Large intestine (tissue), 3 donors: ENCODE measurements at regions not wholly inside any gene's neighbourhood (a gene's known extent, or its start where the extent isn't known, plus 50 kb on each side); places are given as distances from the start of the nearest gene placed in this dataset.

Source experiments
- DNase-seq, 2 donors: peaks; one replicate each; pipeline versions ENCODE4 v3.0.0 to v3.0.0-alpha.2; 2013
- H3K27ac ChIP-seq: one replicate; pipeline ENCODE4 v1.5.1; 2013; ENCODE audit warnings: low read length
- H3K27me3 ChIP-seq: 2 replicates; pipeline ENCODE4 v1.6.1; 2013; ENCODE audit warnings: low read length; ENCODE audit not compliant: control insufficient read depth, insufficient read depth
- H3K36me3 ChIP-seq: 2 replicates; pipeline ENCODE4 v1.6.1; 2013; ENCODE audit warnings: low read length; ENCODE audit not compliant: control insufficient read depth, insufficient read depth
- H3K4me1 ChIP-seq: one replicate; pipeline ENCODE4 v1.6.1; 2013; ENCODE audit warnings: low read length; ENCODE audit not compliant: control insufficient read depth, insufficient read depth
- H3K4me3 ChIP-seq: one replicate; pipeline ENCODE4 v1.5.1; 2013; ENCODE audit warnings: low read length
- H3K9me3 ChIP-seq: one replicate; pipeline ENCODE4 v1.6.1; 2013; ENCODE audit warnings: mild to moderate bottlenecking, low read depth, low read length, moderate library complexity; ENCODE audit not compliant: control insufficient read depth
- WGBS: methylation state at CpG from one replicate; pipeline ENCODE4 v1.1.5; 2013; ENCODE audit warnings: low lambda C conversion rate; ENCODE audit not compliant: insufficient coverage; 5-methylcytosine and 5-hydroxymethylcytosine counted together

GRCh38 chr5:175027390-175027789 lies 303.0 kb downstream of the MSX2 start:
- no peaks in the 10 kb centered on the region for H3K36me3 ChIP-seq
- H3K27me3 ChIP-seq = no peaks in the 10 kb centered on the region
- WGBS = no CpG with 5 or more reads among the region's 3 CpGs
- no peaks in the 10 kb centered on the region for H3K4me1 ChIP-seq
- no peak overlapping the region for H3K27ac ChIP-seq
- no peak overlapping the region for H3K4me3 ChIP-seq
- no peaks in the 10 kb centered on the region for H3K9me3 ChIP-seq
- DNase-seq = no peak

- Histone ChIP-seq H3K27me3 (no peaks in the 10 kb centered on the region), H3K9me3 (no peaks in the 10 kb centered on the region), H3K27ac (no peak overlapping the region), H3K36me3 (no peaks in the 10 kb centered on the region), H3K4me1 (no peaks in the 10 kb centered on the region), H3K4me3 (no peak overlapping the region)
- no peak for DNase-seq
- no CpG with 5 or more reads among the region's 4 CpGs for WGBS
Observed at GRCh38 chr5:175025077-175025476, 300.7 kb downstream of the MSX2 start.

- Histone ChIP-seq H3K4me1 (no peaks in the 10 kb centered on the region), H3K9me3 (no peaks in the 10 kb centered on the region), H3K4me3 (no peak overlapping the region), H3K27ac (no peak overlapping the region), H3K27me3 (no peaks in the 10 kb centered on the region), H3K36me3 (no peaks in the 10 kb centered on the region)
- 38% methylated on average over 1 of the region's 8 CpGs for WGBS
- no peak for DNase-seq
Observed at GRCh38 chr5:175021841-175022625, 297.7 kb downstream of the MSX2 start.

- no peak overlapping the region for H3K27ac ChIP-seq
- no peaks in the 10 kb centered on the region for H3K27me3 ChIP-seq
- H3K4me3 ChIP-seq = no peak overlapping the region
- H3K4me1 ChIP-seq = no peaks in the 10 kb centered on the region
- H3K9me3 ChIP-seq = no peaks in the 10 kb centered on the region
- no CpG with 5 or more reads among the region's 2 CpGs for WGBS
- no peaks in the 10 kb centered on the region for H3K36me3 ChIP-seq
- no peak for DNase-seq
Observed at GRCh38 chr5:175021321-175021720, 296.9 kb downstream of the MSX2 start.

GRCh38 chr5:175015028-175015685 lies 290.8 kb downstream of the MSX2 start:
- WGBS = 100% methylated on average over 1 of the region's 5 CpGs
- no peak overlapping the region for H3K4me3 ChIP-seq

GRCh38 chr5:175013251-175013650 lies 288.9 kb downstream of the MSX2 start:
- 57% methylated on average over 1 of the region's 4 CpGs for WGBS
- Histone ChIP-seq H3K4me3 (no peak overlapping the region), H3K9me3 (no peaks in the 10 kb centered on the region), H3K27me3 (no peaks in the 10 kb centered on the region), H3K36me3 (no peaks in the 10 kb centered on the region), H3K27ac (no peak overlapping the region), H3K4me1 (no peaks in the 10 kb centered on the region)
- DNase-seq = no peak

More at GRCh38 chr5:175015028-175015685, 290.8 kb downstream of the MSX2 start:
- no peaks in the 10 kb centered on the region for H3K36me3 ChIP-seq
- no peaks in the 10 kb centered on the region for H3K4me1 ChIP-seq
- DNase-seq = no peak
- no peaks in the 10 kb centered on the region for H3K9me3 ChIP-seq
- H3K27me3 ChIP-seq = no peaks in the 10 kb centered on the region
- no peak overlapping the region for H3K27ac ChIP-seq

- Histone ChIP-seq H3K4me3 (no peak overlapping the region), H3K27me3 (no peaks in the 10 kb centered on the region), H3K9me3 (no peaks in the 10 kb centered on the region), H3K27ac (no peak overlapping the region), H3K4me1 (no peaks in the 10 kb centered on the region), H3K36me3 (no peaks in the 10 kb centered on the region)
- 79% methylated on average over 2 of the region's 8 CpGs for WGBS
- DNase-seq = no peak
Observed at GRCh38 chr5:175012267-175012666, 287.9 kb downstream of the MSX2 start.

- H3K27ac ChIP-seq = no peak overlapping the region
- H3K36me3 ChIP-seq = no peaks in the 10 kb centered on the region
- no peaks in the 10 kb centered on the region for H3K9me3 ChIP-seq
- WGBS = 100% methylated on average over 1 of the region's 2 CpGs
- DNase-seq = no peak
- no peaks in the 10 kb centered on the region for H3K4me1 ChIP-seq
- H3K4me3 ChIP-seq = no peak overlapping the region
- H3K27me3 ChIP-seq = peaks cover 2% of the 10 kb centered on the region
Observed at GRCh38 chr5:175003531-175003930, 279.1 kb downstream of the MSX2 start.

- Histone ChIP-seq H3K27ac (no peak overlapping the region), H3K27me3 (peaks cover 2% of the 10 kb centered on the region), H3K4me3 (no peak overlapping the region), H3K4me1 (no peaks in the 10 kb centered on the region), H3K36me3 (no peaks in the 10 kb centered on the region), H3K9me3 (no peaks in the 10 kb centered on the region)
- DNase-seq = no peak
- 69% methylated on average over 4 of the region's 11 CpGs for WGBS
Observed at GRCh38 chr5:175001876-175002645, 277.7 kb downstream of the MSX2 start.

- no peak for DNase-seq
- Histone ChIP-seq H3K4me3 (no peak overlapping the region), H3K36me3 (no peaks in the 10 kb centered on the region), H3K9me3 (no peaks in the 10 kb centered on the region), H3K27me3 (peaks cover 2% of the 10 kb centered on the region), H3K27ac (no peak overlapping the region), H3K4me1 (no peaks in the 10 kb centered on the region)
- no CpG with 5 or more reads among the region's 2 CpGs for WGBS
Observed at GRCh38 chr5:175001311-175001710, 276.9 kb downstream of the MSX2 start.
